Type B pancreatic cell (in vitro differentiated cells): ENCODE measurements at regions not wholly inside any gene's neighbourhood (a gene's known extent, or its start where the extent isn't known, plus 50 kb on each side); places are given as distances from the start of the nearest gene placed in this dataset.
"Not testable (repeated sequence)": the region's sequence is repeated elsewhere in the genome, so short reads cannot be mapped to it uniquely, and the experiment has no call there.

ENCODE experiments used
- DNase-seq: peaks from one replicate; pipeline ENCODE4 v3.0.0; 2021; ENCODE audit warnings: mixed read lengths; ENCODE audit not compliant: unreplicated experiment; ENCODE audit errors: extremely low spot score
- H3K27ac Mint-ChIP-seq: 2 replicates; pipeline ENCODE4 v1.8.0; 2021; ENCODE audit warnings: mild to moderate bottlenecking, mixed read lengths
- H3K27me3 Mint-ChIP-seq: 2 replicates; pipeline ENCODE4 v1.8.0; 2021; ENCODE audit warnings: mixed read lengths
- H3K36me3 Mint-ChIP-seq: 2 replicates; pipeline ENCODE4 v1.8.0; 2021; ENCODE audit warnings: mixed read lengths
- H3K4me1 Mint-ChIP-seq: one replicate; pipeline ENCODE4 v1.8.0; 2021; ENCODE audit warnings: mixed read lengths; ENCODE audit not compliant: unreplicated experiment
- H3K4me3 Mint-ChIP-seq: 2 replicates; pipeline ENCODE4 v1.8.0; 2021; ENCODE audit warnings: mild to moderate bottlenecking, mixed read lengths
- H3K9me3 Mint-ChIP-seq: 2 replicates; pipeline ENCODE4 v1.8.0; 2021; ENCODE audit warnings: mixed read lengths
- TF ChIP-seq, protein P1 (sequence below): fragments of 200-600 bp; sonication (generic); conservative IDR thresholded peaks from 2 replicates; pipeline ENCODE4 v1.5.0; 2021; ENCODE audit warnings: antibody characterized with exemption, mild to moderate bottlenecking

DNA sequence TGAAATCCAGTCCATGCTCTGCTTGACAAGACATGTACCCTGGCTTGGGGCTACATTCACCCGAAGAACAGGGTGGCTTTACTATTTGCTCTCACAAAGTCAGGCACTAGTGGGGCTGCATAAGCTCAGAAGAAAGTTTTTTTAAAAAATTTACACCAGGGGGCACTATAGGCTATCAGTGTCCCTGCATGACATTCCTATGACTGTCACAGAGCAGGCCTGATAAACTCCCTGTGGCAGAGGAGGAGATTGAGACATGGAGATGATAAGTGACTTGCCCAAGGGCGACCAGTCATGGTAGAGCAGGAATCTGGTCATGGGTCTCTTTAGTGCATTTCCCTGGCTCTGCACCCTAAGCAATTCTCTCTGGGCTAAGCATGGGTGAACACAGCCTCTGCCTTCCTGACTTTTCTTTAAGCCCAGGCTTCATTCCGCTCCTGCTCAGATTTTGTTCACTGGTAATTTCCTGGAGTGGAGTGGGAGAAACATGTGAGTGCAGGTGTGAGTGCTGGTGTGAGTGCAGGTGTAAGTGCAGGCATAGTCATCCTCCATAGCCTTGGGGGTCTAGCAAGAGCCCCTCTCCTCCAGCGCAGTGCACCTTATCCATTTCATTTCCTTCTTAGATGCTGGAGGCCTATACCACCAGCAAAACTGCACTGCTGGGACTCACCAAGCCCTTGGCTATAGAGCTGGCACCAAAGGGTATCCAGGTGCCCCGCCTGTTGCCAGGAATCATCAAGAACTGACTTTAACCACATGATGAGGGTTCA is 91.6 kb downstream of the DHRS2 start:
- H3K36me3 Mint-ChIP-seq, result no peaks in the 10 kb centered on the region
- no peaks in the 10 kb centered on the region for H3K27me3 Mint-ChIP-seq
- TF ChIP-seq, protein P1, sequence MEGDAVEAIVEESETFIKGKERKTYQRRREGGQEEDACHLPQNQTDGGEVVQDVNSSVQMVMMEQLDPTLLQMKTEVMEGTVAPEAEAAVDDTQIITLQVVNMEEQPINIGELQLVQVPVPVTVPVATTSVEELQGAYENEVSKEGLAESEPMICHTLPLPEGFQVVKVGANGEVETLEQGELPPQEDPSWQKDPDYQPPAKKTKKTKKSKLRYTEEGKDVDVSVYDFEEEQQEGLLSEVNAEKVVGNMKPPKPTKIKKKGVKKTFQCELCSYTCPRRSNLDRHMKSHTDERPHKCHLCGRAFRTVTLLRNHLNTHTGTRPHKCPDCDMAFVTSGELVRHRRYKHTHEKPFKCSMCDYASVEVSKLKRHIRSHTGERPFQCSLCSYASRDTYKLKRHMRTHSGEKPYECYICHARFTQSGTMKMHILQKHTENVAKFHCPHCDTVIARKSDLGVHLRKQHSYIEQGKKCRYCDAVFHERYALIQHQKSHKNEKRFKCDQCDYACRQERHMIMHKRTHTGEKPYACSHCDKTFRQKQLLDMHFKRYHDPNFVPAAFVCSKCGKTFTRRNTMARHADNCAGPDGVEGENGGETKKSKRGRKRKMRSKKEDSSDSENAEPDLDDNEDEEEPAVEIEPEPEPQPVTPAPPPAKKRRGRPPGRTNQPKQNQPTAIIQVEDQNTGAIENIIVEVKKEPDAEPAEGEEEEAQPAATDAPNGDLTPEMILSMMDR, result peak; percentile 59
- peaks cover 5% of the 10 kb centered on the region for H3K9me3 Mint-ChIP-seq
- DNase-seq, result no peak
- no peaks in the 10 kb centered on the region for H3K4me1 Mint-ChIP-seq
- H3K27ac Mint-ChIP-seq, result no peak overlapping the region
- H3K4me3 Mint-ChIP-seq, result no peak overlapping the region

DNA sequence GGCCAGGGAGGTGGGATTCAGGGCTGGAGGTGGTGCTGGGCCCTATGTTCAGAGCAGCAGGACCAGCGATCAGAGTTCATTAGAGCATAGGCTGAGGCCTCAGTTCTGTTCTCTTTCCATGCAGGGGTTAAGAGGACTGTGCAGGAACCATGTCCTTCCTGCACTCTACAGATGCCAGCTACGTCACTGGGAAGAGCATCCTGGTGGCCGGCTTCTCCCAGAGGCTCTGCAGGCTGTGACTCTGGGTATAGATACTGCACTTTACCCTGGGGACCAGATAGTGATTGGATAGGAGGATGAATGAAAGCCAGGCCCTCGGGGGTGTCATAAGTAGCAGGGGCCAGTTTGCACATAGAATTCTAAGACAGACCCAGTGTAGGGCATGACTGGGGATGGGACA is 92.6 kb downstream of the DHRS2 start:
- H3K4me3 Mint-ChIP-seq, result no peak overlapping the region
- no peak overlapping the region for H3K27ac Mint-ChIP-seq

GRCh38 chr14:23729720-23730387 is 93.7 kb downstream of the DHRS2 start:
- peaks cover 5% of the 10 kb centered on the region for H3K9me3 Mint-ChIP-seq

More for the DNA sequence above, 92.6 kb downstream of the DHRS2 start:
- no peak for DNase-seq
- Mint-ChIP-seq H3K4me1 (no peaks in the 10 kb centered on the region), H3K36me3 (no peaks in the 10 kb centered on the region), H3K9me3 (peaks cover 5% of the 10 kb centered on the region), H3K27me3 (no peaks in the 10 kb centered on the region)
- TF ChIP-seq, protein P1, result no peak

GRCh38 chr14:23735394-23735793 is 99.2 kb downstream of the DHRS2 start:
- Mint-ChIP-seq H3K9me3 (peaks cover 6% of the 10 kb centered on the region), H3K27me3 (no peaks in the 10 kb centered on the region)
- no peak for DNase-seq

More at GRCh38 chr14:23729720-23730387, 93.7 kb downstream of the DHRS2 start:
- no peaks in the 10 kb centered on the region for H3K4me1 Mint-ChIP-seq
- no peaks in the 10 kb centered on the region for H3K36me3 Mint-ChIP-seq
- no peak overlapping the region for H3K27ac Mint-ChIP-seq
- H3K27me3 Mint-ChIP-seq, result no peaks in the 10 kb centered on the region
- DNase-seq, result no peak
- TF ChIP-seq, protein P1, result peak; percentile 29
- no peak overlapping the region for H3K4me3 Mint-ChIP-seq

GRCh38 chr14:23744368-23744767 is 108.2 kb downstream of the DHRS2 start:
- DNase-seq, H3K36me3 Mint-ChIP-seq, H3K4me1 Mint-ChIP-seq, H3K27ac Mint-ChIP-seq, H3K9me3 Mint-ChIP-seq, H3K27me3 Mint-ChIP-seq, H3K4me3 Mint-ChIP-seq: not testable (repeated sequence)

More at GRCh38 chr14:23735394-23735793, 99.2 kb downstream of the DHRS2 start:
- TF ChIP-seq, protein P1, result no peak
- no peak overlapping the region for H3K4me3 Mint-ChIP-seq
- no peak overlapping the region for H3K27ac Mint-ChIP-seq
- H3K36me3 Mint-ChIP-seq, result no peaks in the 10 kb centered on the region
- H3K4me1 Mint-ChIP-seq, result no peaks in the 10 kb centered on the region

- DNase-seq, result no peak
- TF ChIP-seq, protein P1, result no peak
- no peak overlapping the region for H3K27ac Mint-ChIP-seq
- no peaks in the 10 kb centered on the region for H3K4me1 Mint-ChIP-seq
- H3K9me3 Mint-ChIP-seq, result no peaks in the 10 kb centered on the region
- H3K4me3 Mint-ChIP-seq, result no peak overlapping the region
- H3K27me3 Mint-ChIP-seq, result no peaks in the 10 kb centered on the region
- H3K36me3 Mint-ChIP-seq, result no peaks in the 10 kb centered on the region
Observed at GRCh38 chr14:23750357-23750756, 114.2 kb downstream of the DHRS2 start.
